ENCODE measurements at regions not wholly inside any gene's neighbourhood (a gene's known extent, or its start where the extent isn't known, plus 50 kb on each side); places are given as distances from the start of the nearest gene placed in this dataset.

DNA sequence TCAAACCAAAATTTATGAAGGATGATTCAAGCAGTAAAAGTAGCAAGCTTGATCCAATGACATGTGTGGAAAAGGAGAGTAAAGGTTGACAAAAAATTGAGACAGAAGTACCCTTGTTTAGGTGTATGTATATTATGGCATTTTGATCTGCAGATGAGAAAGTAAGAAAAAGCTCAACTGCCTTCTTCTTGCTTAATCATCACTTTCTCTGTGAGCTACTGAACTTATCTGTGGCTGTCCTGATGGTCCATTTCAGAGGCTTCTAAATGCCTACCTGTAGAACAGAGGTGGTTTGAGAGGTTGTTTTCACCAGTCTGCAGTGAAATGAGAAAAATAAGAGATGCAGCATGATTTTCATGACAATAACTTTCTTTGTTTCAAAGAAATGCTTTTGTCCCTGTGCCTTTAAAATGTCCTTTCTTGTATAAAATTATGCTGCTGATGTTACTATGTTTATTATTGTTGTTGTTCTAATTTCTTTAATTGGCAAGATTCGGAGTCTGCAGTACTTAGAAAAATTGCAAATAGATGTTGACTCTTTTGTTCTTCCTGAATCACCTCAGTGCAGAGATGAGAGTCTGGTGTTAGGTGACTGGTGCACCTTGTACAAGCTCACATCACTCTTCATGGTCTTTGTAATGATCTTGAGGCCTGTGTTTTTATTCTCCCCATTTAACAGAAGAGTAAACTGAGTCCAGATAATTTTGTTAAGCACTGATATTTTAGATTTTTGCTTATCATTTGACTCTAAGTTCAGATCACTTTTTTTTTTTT lies 821.9 kb downstream of the VRK1 start:
- no peak for DNase-seq

DNA sequence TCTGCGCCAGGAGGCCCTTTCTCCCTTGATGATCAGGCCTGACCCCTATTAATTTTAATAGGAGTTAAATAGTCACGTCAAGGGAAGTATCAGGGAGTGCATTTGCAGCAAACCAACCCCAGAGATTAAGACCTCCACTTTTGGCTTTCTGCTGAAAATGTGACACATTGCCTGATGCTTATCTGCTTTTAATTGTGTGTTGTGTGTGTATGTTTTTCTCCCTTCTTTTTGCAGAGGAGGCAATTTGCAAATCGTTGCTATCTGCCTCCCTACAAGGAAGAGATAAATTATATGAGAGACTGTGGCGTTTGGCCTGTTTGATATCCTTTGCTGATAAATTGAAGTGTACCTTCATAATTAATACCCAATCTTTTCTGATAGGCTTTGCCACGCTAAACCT lies 822.9 kb downstream of the VRK1 start:
- no peak for DNase-seq

GRCh38 chr14:97624985-97625384 lies 827.8 kb downstream of the VRK1 start:
- DNase-seq: no peak

DNA sequence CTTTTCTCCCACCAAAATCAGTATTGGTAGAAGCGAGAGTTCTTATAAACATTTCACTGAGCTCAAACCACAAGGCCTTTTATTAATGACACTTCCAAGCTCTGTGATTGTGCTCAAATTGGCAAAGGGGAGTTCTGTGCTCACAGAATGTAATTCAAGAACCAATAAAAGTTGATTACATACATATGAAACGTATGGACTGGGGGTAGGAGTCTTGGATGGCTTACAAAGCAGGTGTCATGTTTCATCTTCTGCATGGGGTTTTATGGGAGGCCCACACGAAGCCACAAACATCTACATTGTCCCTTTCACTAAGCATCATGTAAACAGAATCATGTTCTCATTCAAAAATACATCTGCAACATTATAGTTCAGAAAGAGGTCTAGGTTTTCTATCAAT lies 828.3 kb downstream of the VRK1 start:
- no peak for DNase-seq

- no peak for DNase-seq
These were observed 828.9 kb downstream of the VRK1 start for GRCh38 chr14:97626088-97626487.

- DNase-seq: no peak
These were observed 833.1 kb downstream of the VRK1 start for GRCh38 chr14:97630249-97630648.

- no peak for DNase-seq
These were observed 836.1 kb downstream of the VRK1 start for GRCh38 chr14:97633131-97633738.

DNA sequence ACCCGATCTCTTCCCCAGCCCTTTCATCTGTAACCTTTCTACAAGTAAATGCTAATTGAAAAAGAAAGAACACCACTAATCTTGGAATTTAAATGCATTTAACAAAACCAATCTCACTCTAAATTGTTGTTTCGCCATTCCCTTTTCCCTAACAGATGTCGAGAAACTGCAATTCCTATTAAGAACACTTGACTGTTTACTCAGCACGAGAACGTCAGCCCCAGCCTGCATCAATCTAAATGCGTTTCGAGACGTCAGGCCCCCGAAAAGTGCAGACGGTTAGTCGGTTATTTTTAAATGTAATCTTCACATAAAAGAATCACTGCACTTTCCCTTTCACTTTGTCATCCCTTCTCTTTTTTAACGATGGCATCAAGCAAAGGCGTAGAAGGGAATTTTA lies 837.6 kb downstream of the VRK1 start:
- DNase-seq: peak; percentile 26

DNA sequence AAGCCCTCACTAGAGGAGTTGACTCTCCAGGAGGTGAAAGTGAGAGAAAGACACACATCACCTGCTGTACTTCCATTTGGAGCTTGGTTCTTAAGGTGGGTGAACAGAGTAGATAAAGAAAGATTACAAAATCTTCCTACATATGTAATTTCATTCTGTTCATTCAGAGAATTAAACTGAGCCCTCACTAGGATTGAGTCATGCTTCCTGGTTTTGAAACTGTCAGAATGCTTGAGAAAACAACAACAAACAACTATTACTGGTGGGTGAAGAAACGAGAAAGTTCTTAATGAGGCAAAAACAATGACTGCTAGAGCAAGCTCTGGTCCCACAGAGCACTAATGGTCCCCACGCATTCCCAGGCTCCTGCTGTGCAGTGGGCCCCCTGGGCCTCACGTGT lies 841.7 kb downstream of the VRK1 start:
- DNase-seq: no peak

DNA sequence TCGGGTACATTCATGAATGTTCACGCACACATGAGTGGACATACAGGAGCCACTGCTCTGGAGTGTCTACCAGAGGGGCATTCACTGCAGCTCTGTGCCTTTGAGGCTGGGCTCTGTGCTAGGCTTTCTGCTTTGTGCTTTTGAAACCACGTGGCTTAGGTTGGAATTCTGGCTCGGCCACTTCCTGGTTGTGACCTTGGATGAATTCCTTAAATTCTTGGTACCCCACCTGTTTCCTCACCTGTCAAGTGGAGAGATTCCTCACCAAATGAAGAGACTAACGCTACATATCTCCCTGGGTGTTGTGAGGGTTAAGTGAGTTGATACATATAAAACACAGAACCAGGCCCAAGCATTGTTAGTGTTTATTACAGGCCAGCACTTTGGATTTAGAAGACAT lies 842.8 kb downstream of the VRK1 start:
- no peak for DNase-seq

- no peak for DNase-seq
These were observed 844.6 kb downstream of the VRK1 start for GRCh38 chr14:97641827-97642226.

GRCh38 chr14:97642631-97643030 lies 845.4 kb downstream of the VRK1 start:
- no peak for DNase-seq

GRCh38 chr14:97644365-97644764 lies 847.2 kb downstream of the VRK1 start:
- DNase-seq: no peak

DNA sequence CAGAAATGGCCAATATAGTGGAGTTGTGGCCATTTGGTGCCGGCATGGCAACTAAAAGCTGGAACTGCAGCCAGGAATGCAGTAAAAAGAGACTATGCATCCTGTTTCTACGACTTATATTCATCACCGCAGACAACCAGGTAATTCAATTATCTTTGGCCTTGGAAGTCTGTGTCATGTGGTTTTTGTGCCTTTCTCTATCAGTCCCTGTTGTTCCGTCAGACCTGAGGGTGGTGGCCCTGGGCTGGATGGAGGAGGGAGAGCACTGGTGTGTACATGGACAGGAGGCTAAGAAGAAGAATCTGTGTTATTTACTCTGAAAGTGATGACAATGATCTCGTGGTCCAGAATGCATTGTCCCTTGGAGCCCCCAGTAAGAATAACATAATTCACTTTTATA lies 852.6 kb downstream of the VRK1 start:
- no peak for DNase-seq

DNA sequence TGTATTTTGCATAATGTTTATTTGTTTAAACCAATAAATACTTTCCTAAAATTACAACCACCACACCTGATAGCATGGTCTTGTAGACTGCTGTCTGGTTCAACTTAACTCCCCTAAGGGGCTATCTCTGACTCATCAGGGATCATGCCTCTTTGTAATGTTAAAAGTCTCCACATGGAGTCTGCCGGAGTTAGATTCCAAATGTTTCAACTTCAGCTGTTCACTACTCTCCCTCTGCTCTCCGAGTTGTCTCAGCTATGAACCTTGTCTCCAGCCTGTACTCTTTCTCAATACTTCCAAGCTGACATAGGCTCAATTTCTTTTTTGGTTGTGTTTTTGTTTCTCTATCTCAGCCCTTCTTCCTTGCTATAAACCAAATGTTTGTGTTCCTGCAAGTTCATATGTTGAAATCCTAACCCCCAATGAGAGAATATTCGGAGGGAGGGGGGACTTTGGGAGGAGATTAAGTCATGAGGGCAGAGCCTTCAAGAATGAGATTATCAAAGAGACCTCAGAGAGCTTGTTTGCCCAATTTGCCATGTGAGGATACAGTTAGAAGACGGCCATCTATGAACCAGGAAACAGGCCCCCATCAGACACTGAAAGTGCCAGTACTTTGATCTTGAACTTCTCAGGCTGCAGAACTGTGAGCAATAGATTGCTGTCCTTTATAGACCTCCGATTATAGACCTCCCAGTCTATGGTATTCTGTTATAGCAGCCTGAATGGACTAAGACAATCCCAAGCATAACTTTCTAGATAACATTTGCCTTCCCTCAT lies 858.2 kb downstream of the VRK1 start:
- no peak for DNase-seq

GRCh38 chr14:97657609-97658008 lies 860.4 kb downstream of the VRK1 start:
- no peak for DNase-seq

DNA sequence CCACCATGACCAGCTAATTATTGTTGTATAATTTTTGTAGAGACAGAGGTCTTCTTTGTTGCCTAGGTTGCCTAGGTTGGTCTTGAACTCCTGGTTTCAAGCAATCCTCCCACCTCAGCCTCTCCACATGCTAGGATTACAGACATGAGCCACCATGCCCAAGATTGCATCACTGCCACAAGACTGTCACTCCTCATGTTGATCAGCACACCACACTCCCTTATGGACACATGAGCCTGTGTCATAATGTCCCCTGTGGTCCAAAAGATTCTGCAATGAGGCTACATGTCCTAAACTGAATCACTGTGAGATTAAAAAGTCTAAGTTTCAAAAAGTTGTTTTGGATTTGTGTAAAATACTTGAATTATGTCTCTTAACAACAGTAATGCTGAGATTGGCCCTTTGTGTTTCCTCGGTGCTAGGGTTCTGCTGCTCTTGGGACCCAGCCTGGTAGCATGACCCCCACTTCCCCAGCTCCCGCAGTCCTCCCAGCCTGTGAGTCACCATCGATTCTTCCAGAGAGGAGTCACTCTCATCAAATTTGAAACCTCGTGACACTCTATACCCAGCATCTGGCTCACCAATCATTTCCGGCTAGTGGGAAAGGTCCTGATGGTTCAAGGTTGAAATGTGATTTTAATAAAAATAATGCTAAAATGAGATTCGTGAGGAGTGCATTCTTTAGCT lies 890.9 kb downstream of the VRK1 start:
- no peak for DNase-seq

DNA sequence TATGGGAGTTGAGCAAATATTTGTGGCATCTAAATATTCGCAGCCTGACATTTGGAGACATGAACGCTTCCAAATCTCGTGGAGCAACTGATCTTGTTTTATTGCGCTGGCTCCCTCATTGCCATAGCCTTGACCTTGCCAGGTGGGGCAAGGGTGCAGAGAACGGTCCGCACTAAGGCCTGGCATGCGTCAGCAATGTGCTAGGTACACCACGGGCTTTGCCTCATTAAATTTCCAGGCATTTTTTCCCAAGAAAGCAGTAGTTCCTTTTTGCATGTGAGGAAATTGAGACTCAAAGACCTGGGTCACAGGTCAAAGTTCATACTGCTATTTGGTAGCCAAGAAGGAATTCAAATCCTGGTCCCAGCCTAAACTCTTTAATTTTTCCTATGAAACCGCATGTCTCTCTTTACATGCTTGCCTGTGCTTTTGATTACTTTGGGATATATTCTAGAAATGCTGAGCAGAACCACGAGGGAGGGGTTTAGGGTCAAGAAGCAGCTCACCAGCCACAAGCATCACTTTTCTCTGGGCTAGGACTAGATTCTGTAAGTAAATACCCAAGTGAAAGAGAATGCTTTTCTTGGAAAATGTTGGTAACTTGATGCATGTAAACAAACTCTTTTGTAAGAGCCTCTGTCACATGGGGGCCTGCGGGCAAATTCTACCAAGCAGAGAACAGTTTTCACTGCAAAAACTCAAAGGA lies 891.6 kb downstream of the VRK1 start:
- DNase-seq: no peak

GRCh38 chr14:97692084-97692483 lies 894.9 kb downstream of the VRK1 start:
- no peak for DNase-seq

- DNase-seq: no peak
These were observed 898.3 kb downstream of the VRK1 start for GRCh38 chr14:97695456-97695981.

DNA sequence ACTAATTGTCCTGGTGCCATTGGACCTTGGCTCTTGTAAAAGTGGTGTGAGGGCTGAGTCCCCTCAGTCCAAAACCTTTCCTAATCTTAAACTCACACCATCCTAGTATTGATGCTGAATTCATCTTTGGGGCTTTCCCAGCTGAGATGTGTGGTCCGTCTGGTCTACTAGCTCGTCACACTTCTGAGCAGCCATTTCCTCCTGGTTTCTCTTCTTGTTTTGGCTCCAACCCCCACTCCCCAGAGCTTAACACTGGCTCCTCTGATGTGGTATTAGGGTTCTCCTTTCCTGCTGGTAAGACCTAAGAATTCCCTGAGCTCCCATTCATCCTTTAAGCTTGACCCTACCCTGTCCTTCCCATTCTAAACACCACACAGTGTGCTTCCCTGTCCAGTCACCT lies 900.6 kb downstream of the VRK1 start:
- no peak for DNase-seq

DNA sequence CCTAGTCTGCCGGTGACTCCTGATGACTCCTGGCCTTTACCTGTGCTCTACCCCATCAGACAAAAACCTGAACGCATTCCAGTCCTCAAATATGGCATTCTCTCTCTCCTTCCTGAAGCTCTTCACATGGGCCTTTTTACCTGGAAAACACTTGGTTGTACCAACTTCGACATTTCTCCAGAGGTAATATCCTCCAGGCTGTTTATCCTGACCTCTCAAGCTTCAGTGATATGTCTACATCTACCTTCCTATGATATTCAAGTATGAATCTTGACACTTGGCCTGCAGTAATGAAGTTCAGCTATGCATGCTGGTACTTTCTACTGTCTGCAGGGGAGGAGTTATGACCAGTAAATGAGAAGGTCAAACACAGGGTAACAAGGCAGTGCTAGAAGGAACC lies 901.8 kb downstream of the VRK1 start:
- DNase-seq: no peak

Measured in NCI-H774 (cell line).